ENCODE measurements at regions not wholly inside any gene's neighbourhood (a gene's known extent, or its start where the extent isn't known, plus 50 kb on each side); places are given as distances from the start of the nearest gene placed in this dataset.

DNA sequence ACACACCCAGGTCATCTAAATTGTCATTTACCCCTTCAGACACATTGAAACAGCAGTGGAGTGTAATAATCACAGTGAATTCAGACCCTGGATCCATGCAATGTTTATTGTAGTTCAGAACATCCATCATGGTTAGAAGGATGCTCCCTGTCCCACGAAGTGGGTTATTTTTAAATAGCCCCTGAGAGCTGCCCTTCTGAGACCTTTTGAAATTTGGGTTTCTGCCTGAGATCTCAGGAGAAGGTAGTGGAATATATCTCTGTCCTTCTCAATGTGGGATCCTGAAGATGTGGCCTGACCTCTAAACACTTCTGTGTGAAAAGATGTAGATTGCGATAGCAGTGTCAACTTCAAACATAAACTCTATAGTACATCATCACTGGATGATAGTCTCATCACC lies 1080.6 kb downstream of the TMEM121 start:
- Histone ChIP-seq H3K9me3 (ENCODE audit: control insufficient read depth in 4 of 4, low read length in 3 of 4) (no peaks in the 10 kb centered on the region), H3K36me3 (ENCODE audit: control insufficient read depth in 4 of 4, insufficient read depth in 3 of 4, low read depth in 1 of 4, low read length in 3 of 4) (no peaks in the 10 kb centered on the region), H3K4me1 (ENCODE audit: control insufficient read depth in 4 of 4, insufficient read depth in 4 of 4, low read length in 3 of 4) (no peaks in the 10 kb centered on the region), H3K27me3 (ENCODE audit: control insufficient read depth in 4 of 4, insufficient read depth in 4 of 4, low read length in 3 of 4) (peaks cover 0 to 2% (median 0%) of the 10 kb centered on the region in 4 donors), H3K9ac (ENCODE audit: low read depth in 1 of 2, low read length in 2 of 2) (no peak overlapping the region), H3K27ac (ENCODE audit: low read depth in 1 of 2, low read length in 2 of 2) (no peak overlapping the region), H3K4me3 (ENCODE audit: low read depth in 1 of 3, low read length in 3 of 3) (no peak overlapping the region)
- TF ChIP-seq REST (IDR thresholded peaks at IDR 0.05) (no peak), RXRA (IDR thresholded peaks at IDR 0.05) (no peak), FOXA2 (IDR thresholded peaks at IDR 0.05) (no peak)
- TF ChIP-seq, protein P1, sequence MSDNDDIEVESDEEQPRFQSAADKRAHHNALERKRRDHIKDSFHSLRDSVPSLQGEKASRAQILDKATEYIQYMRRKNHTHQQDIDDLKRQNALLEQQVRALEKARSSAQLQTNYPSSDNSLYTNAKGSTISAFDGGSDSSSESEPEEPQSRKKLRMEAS (IDR thresholded peaks at IDR 0.05): no peak
- DNase-seq (ENCODE audit: low spot score): no peak
- WGBS: 56% methylated on average over 2 of the region's 2 CpGs

GRCh38 chr14:106610691-106611090 lies 1084.3 kb downstream of the TMEM121 start:
- no peak overlapping the region for H3K27ac ChIP-seq (ENCODE audit: low read depth in 1 of 2, low read length in 2 of 2)
- H3K4me1 ChIP-seq (ENCODE audit: control insufficient read depth in 4 of 4, insufficient read depth in 4 of 4, low read length in 3 of 4): no peaks in the 10 kb centered on the region
- 40% methylated on average over 4 of the region's 4 CpGs for WGBS
- H3K36me3 ChIP-seq (ENCODE audit: control insufficient read depth in 4 of 4, insufficient read depth in 3 of 4, low read depth in 1 of 4, low read length in 3 of 4): no peaks in the 10 kb centered on the region
- peaks cover 0 to under 1% (median 0%) of the 10 kb centered on the region in 4 donors for H3K27me3 ChIP-seq (ENCODE audit: control insufficient read depth in 4 of 4, insufficient read depth in 4 of 4, low read length in 3 of 4)
- no peak for TF ChIP-seq REST (IDR thresholded peaks at IDR 0.05)
- DNase-seq (ENCODE audit: low spot score): no peak
- no peak overlapping the region for H3K9ac ChIP-seq (ENCODE audit: low read depth in 1 of 2, low read length in 2 of 2)
- H3K9me3 ChIP-seq (ENCODE audit: control insufficient read depth in 4 of 4, low read length in 3 of 4): no peaks in the 10 kb centered on the region
- no peak overlapping the region for H3K4me3 ChIP-seq (ENCODE audit: low read depth in 1 of 3, low read length in 3 of 3)

GRCh38 chr14:106613256-106613655 lies 1086.9 kb downstream of the TMEM121 start:
- WGBS: 49% methylated on average over 4 of the region's 4 CpGs
- H3K4me3 ChIP-seq (ENCODE audit: low read depth in 1 of 3, low read length in 3 of 3): no peak overlapping the region
- H3K27ac ChIP-seq (ENCODE audit: low read depth in 1 of 2, low read length in 2 of 2): no peak overlapping the region
- H3K9me3 ChIP-seq (ENCODE audit: control insufficient read depth in 4 of 4, low read length in 3 of 4): no peaks in the 10 kb centered on the region
- H3K9ac ChIP-seq (ENCODE audit: low read depth in 1 of 2, low read length in 2 of 2): no peak overlapping the region
- no peaks in the 10 kb centered on the region for H3K4me1 ChIP-seq (ENCODE audit: control insufficient read depth in 4 of 4, insufficient read depth in 4 of 4, low read length in 3 of 4)
- no peak for TF ChIP-seq GABPA (IDR thresholded peaks at IDR 0.05 in 1 of 2, conservative IDR thresholded peaks at IDR 0.05 in 1 of 2)
- H3K36me3 ChIP-seq (ENCODE audit: control insufficient read depth in 4 of 4, insufficient read depth in 3 of 4, low read depth in 1 of 4, low read length in 3 of 4): no peaks in the 10 kb centered on the region
- H3K27me3 ChIP-seq (ENCODE audit: control insufficient read depth in 4 of 4, insufficient read depth in 4 of 4, low read length in 3 of 4): peaks cover 0 to 6% (median 0%) of the 10 kb centered on the region in 4 donors
- no peak for DNase-seq (ENCODE audit: low spot score)
